ENCODE measurements at regions not wholly inside any gene's neighbourhood (a gene's known extent, or its start where the extent isn't known, plus 50 kb on each side); places are given as distances from the start of the nearest gene placed in this dataset.

DNA sequence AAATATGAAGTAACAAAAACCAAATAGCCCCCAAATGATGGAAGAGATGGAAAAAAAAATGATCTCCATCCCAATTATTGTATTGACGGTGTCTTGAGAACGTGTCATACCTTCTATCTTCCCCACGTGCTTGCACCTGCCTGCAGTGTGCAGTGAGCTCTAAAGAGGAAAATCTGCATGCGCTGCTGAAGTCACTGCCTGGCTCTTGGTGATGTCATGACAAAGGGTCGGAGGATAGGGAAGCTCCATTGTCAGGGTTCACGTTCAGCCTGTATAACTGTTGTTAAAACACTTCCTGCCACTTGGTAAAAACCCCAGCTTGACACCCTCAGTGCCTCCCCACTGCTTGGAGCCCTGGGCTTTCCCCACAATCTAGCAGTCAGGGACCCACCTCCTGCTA lies 549.2 kb upstream of the MKI67 start:
- no peak overlapping the region for H3K4me3 ChIP-seq (ENCODE audit: low read length)
- TF ChIP-seq, protein P1, sequence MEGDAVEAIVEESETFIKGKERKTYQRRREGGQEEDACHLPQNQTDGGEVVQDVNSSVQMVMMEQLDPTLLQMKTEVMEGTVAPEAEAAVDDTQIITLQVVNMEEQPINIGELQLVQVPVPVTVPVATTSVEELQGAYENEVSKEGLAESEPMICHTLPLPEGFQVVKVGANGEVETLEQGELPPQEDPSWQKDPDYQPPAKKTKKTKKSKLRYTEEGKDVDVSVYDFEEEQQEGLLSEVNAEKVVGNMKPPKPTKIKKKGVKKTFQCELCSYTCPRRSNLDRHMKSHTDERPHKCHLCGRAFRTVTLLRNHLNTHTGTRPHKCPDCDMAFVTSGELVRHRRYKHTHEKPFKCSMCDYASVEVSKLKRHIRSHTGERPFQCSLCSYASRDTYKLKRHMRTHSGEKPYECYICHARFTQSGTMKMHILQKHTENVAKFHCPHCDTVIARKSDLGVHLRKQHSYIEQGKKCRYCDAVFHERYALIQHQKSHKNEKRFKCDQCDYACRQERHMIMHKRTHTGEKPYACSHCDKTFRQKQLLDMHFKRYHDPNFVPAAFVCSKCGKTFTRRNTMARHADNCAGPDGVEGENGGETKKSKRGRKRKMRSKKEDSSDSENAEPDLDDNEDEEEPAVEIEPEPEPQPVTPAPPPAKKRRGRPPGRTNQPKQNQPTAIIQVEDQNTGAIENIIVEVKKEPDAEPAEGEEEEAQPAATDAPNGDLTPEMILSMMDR (conservative IDR thresholded peaks at IDR 0.05; ENCODE audit: low read depth, low read length), result no peak
- no peak for DNase-seq (ENCODE audit: low read depth)

DNA sequence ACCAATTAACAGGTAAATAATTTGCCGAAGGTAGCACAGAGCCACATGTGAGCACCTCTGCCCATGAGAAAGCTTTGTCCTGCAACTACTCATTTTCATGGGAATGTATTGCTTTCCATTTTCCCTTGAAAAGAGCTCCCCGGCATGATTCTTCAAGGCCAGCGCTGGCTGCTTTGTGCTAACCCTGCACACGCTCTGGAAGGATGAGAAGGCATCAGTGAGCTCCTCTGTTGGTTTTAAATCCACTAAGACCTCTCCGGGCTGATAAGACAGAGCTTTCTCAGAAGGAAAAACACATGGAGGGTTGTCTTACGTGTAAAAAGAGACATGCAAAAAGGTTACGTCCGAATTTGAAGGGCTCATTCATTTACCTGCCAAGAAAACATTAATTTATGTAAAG lies 553.9 kb upstream of the MKI67 start:
- H3K4me3 ChIP-seq (ENCODE audit: low read length), result no peak overlapping the region
- TF ChIP-seq, protein P1 (conservative IDR thresholded peaks at IDR 0.05; ENCODE audit: low read depth, low read length), result no peak
- no peak for DNase-seq (ENCODE audit: low read depth)

DNA sequence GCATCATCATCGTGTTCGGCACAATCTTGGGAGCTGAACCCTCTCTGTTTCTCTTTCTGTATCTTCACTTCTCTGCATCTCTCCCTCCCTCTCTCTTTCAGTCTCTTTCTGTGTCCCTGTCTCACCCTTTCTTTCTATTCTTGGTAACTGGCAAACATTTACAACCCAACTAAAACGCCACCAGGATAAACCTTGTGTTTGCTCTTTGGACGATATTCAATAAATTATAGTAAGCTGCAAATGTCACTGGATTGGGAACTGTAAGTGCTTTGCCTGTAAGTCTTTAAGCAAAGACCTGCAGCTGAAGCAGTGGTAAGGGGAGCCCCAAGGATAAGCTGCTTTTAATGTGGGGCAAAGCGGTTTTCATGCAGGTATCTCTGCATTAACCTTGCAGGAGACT lies 558.0 kb upstream of the MKI67 start:
- TF ChIP-seq, protein P1 (conservative IDR thresholded peaks at IDR 0.05; ENCODE audit: low read depth, low read length), result no peak
- no peak overlapping the region for H3K4me3 ChIP-seq (ENCODE audit: low read length)
- no peak for DNase-seq (ENCODE audit: low read depth)

DNA sequence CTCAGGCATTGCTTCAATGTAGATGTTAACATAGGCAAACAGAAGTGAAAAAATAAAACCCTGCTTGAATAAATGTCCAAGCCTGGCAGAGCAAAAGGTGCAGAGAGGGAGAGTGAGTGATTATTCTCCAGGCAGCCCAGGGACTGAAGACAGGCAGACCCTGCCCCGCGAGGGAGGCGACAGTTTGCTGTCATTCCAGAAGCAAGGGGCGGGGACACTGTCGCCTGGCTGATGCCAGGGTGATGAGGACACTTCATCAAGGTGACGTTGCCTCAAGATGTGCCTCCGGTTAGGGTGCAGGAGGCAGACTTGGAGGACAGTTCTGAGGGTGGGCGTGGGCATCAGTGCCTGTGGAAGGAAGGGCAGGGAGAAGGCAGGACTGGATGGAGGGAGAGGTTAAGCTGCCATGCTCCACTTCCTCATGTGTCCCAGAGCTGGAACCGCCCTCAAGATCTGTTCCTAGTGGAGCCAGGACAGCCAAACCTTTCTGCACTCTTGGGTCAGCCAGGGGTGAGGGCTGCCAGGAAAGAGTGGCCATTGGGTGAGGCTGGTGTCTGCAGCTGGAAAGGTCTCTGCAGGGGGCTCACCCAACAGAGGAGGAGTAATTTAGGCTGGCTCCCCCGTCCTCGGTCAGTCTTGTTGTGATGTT lies 560.5 kb upstream of the MKI67 start:
- no peak for DNase-seq (ENCODE audit: low read depth)
- TF ChIP-seq, protein P1 (conservative IDR thresholded peaks at IDR 0.05; ENCODE audit: low read depth, low read length), result no peak
- no peak overlapping the region for H3K4me3 ChIP-seq (ENCODE audit: low read length)

DNA sequence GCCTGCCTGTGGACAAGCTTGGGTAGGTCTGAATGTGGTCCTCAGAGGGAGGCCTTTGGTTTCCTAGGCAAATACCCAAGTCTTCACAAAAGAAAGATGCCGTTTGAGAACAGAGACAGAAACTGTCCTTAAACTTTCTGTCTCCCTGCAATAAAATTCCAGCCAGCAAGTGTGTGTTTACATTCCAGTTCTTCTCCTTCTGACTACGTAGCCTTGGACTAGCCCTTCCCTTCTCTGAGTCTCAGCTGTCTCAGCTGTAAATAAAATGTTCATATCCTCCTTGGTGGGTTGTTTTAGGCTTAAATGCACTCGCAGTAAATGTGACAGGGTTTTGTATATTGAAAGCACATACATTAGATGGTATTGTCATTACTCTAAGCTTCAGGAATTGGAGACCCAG lies 561.2 kb upstream of the MKI67 start:
- TF ChIP-seq, protein P1 (conservative IDR thresholded peaks at IDR 0.05; ENCODE audit: low read depth, low read length), result no peak

GRCh38 chr10:128687927-128688549 lies 561.8 kb upstream of the MKI67 start:
- no peak for DNase-seq (ENCODE audit: low read depth)
- TF ChIP-seq, protein P1 (conservative IDR thresholded peaks at IDR 0.05; ENCODE audit: low read depth, low read length), result no peak

More for the DNA sequence above, 561.2 kb upstream of the MKI67 start:
- DNase-seq (ENCODE audit: low read depth), result no peak
- no peak overlapping the region for H3K4me3 ChIP-seq (ENCODE audit: low read length)

DNA sequence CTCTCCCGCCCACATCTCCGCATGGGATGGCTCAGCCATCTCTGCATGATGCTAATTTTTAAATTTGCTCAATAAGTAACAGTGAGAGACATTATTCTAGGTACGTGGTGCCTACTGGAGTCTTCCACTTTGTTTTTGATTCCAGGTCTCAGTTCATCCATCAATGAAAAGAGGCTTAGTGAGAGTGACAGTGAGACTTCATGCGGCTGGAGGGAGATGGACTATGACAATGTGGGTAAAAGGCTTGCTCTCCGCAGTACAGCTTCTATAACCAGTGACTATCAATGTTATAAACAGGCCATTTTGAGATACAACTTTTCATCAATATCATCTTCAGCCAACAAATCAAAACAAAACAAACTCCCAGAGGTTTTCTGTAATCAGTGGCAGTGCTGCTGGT lies 563.4 kb upstream of the MKI67 start:
- H3K4me3 ChIP-seq (ENCODE audit: low read length), result no peak overlapping the region
- TF ChIP-seq, protein P1 (conservative IDR thresholded peaks at IDR 0.05; ENCODE audit: low read depth, low read length), result no peak
- no peak for DNase-seq (ENCODE audit: low read depth)

More at GRCh38 chr10:128687927-128688549, 561.8 kb upstream of the MKI67 start:
- H3K4me3 ChIP-seq (ENCODE audit: low read length), result no peak overlapping the region
